Retina (tissue), 1 donor: ENCODE measurements at regions not wholly inside any gene's neighbourhood (a gene's known extent, or its start where the extent isn't known, plus 50 kb on each side); places are given as distances from the start of the nearest gene placed in this dataset.
A peak's percentile ranks its signal among the peaks of the same experiment; 100 is the strongest.

Experiments used
- DNase-seq: peaks from one replicate; pipeline ENCODE4 v3.0.0-alpha.2; 2016

DNA sequence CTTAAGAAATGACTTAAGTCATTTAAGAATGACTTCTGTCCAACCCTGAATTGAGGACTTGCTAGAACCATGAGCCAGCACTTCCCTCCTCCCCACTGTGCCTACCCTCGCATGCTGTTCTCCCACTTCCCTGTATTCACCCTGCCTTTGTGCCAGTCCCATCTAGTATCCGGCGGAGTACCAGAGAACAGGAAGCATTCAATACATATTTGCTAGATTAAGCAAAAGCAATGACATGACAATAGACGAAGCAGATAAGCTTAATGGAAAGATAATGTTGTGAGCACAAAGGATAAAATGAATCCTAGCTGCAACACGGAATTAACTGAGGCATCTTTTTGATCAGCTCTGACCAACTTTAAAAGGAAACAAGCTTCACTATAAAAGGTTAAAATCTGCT, 328.5 kb downstream of the TDRD15 start:
- DNase-seq: no peak

GRCh38 chr2:21452678-21453077, 328.9 kb downstream of the TDRD15 start:
- DNase-seq: no peak

GRCh38 chr2:21453723-21454450, 330.1 kb downstream of the TDRD15 start:
- DNase-seq: no peak

GRCh38 chr2:21454839-21455238, 331.1 kb downstream of the TDRD15 start:
- DNase-seq: no peak

- DNase-seq: no peak
These were observed 338.0 kb downstream of the TDRD15 start for GRCh38 chr2:21461754-21462240.

GRCh38 chr2:21466341-21466927, 342.7 kb downstream of the TDRD15 start:
- no peak for DNase-seq

DNA sequence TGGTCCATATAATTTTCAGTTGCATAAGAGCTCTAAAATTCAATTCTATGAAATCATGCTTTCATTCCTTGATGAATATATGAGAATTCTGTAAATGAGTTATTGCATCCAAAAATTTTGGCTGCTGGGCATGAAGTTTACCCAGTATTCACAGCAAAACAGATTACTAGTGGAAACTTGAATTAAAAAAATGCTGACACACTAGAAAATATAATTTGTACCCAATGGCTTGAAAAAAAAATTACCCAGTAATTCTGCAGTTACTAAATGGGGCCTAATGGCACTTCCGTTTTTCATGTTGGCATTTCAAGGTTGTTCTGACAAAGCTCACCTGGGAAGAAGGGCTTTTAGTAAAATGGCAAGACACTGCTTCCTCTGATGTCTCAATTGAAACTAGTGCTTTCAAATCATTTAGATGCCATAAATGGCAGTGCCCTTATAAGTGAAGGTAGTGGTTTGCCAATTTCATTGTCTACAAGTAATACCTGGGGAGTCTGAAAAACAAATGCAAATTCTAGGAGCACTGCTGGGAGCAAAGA, 343.6 kb downstream of the TDRD15 start:
- no peak for DNase-seq

- no peak for DNase-seq
These were observed 344.1 kb downstream of the TDRD15 start for GRCh38 chr2:21467910-21468309.

DNA sequence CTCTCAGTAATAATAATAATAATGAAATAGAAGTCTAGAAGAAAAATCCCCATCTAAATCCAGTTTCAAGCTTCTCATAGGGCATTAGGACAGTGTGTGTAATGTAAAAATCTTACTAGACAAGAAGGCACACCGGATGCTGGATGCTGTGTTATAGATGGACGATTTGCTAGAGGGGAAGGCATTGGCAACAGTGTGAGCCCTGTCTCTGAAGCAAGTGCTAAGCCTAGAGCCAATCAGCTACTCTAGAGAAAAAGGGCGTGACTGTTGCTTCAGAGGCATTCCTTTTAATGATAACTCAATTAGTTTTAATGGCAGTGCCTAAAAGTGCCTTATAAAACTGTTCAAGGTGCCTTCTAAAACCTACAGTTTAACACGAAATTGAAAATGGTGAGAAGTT, 344.9 kb downstream of the TDRD15 start:
- no peak for DNase-seq

DNA sequence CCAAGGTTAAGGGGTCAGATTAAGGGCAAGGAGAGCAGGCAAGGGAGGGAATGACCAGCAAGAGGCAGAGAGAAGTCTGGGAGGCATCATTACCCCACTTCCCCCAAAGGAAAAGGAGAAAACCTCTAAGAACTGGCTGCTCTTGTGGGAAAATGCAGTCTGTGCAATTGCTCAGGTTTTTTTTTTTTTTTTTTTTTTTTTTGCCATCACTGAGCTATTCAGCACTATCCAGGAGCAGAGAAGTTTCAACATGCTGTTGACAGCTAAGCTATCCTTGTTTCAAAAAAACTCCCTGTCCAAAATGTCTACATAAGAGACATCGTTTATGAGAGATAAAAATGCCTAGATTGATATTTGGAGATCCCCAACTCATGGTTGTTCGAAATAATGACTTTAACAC, 345.4 kb downstream of the TDRD15 start:
- no peak for DNase-seq

DNA sequence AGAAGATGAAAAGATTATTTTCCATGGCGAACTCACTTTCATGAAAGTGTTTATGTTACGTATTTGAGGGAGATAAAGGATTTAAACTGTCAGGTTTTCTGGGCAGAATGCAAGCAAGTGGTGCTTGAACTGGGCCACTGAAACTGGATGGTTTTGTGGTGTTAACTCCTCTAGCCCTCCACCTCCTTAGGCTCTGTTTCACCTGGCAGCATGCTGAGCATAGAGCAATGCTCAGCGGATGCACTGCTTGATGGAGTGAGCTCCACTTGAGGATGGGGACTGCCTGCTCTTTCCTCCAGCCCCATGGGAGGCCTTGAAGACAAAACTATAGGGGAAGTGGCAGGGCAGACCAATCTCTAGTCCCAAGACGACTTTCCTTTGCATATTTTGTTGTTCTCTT, 345.8 kb downstream of the TDRD15 start:
- no peak for DNase-seq

- DNase-seq: no peak
These were observed 356.4 kb downstream of the TDRD15 start for GRCh38 chr2:21480162-21480561.

DNA sequence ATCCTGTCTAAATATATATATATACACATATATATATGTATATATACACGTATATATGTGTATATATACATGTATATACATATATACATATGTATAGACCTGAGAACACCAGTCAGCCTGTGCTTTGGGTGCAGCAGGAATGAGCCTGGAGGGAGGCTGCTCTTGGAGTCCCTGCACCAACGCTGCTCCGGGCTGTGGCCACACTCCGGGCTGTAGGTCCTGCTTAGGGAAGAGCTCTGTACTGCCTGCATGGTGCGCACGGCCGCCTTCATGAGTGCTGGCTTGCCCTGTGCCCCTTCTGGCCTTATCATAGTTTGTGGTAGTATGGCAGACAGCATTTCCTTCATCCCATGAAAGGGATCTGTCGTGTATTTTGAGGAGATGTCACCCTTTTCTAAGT, 360.9 kb downstream of the TDRD15 start:
- no peak for DNase-seq

DNA sequence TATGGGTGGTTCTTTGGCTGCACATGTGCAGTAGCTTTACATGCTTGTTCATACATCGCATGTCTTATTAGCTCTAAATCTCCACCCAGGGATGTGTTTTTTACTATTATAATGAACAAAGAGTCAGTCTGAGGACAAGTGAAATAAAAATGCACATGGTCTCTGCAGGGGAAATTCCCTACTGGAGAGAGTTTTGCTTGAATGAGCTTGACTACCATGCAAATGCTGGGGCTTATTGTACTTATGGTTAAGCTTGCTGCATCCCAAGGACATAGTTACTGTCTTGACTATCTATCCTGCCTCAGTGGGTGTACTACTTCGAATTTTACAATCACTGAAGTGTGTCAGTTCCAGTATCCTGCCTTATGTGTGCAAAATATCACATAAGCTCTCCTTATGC, 362.7 kb downstream of the TDRD15 start:
- DNase-seq: no peak

DNA sequence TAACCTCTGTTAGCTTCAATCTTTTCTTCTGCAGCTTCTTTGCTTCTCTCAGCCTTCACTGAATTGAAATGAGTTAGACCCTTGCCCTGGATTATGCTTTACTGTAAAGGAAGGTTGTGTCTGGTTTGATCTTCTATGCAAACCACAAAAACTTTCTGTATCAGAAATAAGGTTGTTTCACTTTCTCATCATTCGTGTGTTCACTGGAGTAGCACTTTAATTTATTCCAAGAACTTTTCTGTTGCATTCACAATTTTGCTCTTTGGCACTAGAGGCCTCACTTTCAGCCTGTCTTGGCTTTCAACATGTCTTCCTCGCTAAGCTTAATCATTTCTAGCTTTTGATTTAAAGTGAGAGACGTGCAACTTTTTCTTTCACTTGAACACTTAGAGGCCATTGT, 365.3 kb downstream of the TDRD15 start:
- no peak for DNase-seq

- no peak for DNase-seq
These were observed 374.2 kb downstream of the TDRD15 start for GRCh38 chr2:21498016-21498415.

- no peak for DNase-seq
These were observed 376.7 kb downstream of the TDRD15 start for GRCh38 chr2:21500401-21500945.

DNA sequence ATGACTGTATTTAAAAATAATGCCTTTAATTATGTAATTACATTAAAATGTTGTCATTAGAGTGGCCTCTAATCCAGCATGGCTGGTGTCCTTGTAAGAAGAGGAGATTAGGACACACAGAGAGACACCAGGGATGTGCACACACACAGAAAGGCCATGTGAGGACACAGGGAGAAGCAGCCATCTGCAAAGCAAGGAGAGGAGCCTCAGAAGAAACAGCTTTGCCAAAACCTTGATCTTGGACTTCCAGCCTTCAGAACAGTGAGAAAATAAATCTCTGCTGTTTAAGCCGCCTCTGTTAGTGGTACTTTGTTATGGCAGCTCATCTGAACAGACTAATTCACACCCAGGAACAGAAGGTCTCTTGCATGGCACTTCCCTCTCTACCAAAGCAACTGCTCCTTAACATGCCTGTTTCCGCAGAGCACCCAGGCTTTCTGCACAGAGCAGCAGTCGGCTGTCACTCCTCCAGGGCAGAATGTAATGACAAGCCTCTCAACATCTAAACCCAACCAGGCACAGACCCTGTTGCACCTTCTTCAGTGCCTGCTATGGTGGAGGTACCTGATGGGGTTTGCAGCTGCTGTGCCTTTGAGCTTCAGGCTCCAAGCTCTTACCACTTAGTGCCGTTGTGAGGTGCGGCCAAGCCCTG, 377.7 kb downstream of the TDRD15 start:
- peak; percentile 25 for DNase-seq

GRCh38 chr2:21515903-21516302, 392.1 kb downstream of the TDRD15 start:
- DNase-seq: no peak

- DNase-seq: peak; percentile 8
These were observed 395.6 kb downstream of the TDRD15 start for GRCh38 chr2:21519412-21519811.

DNA sequence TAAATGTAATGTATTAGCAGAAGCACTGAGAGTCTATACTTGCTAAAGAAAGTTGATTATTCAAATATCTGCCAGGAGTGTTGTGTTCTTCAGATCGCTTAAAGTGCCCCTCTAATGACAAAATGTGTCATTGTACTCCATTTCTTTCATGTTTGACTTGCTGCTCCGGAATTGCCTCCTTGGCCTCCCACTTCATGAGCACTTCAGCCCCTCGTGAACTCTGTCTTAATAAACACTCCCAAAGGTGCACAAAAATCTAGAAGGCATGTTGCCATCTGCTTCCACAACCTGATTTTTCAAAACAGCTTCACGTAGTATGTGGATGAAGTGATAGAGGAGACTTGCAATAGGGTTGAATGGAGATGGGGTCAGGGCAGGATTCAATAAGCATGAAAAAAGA, 396.1 kb downstream of the TDRD15 start:
- no peak for DNase-seq

- no peak for DNase-seq
These were observed 412.1 kb downstream of the TDRD15 start for GRCh38 chr2:21535826-21536225.

DNA sequence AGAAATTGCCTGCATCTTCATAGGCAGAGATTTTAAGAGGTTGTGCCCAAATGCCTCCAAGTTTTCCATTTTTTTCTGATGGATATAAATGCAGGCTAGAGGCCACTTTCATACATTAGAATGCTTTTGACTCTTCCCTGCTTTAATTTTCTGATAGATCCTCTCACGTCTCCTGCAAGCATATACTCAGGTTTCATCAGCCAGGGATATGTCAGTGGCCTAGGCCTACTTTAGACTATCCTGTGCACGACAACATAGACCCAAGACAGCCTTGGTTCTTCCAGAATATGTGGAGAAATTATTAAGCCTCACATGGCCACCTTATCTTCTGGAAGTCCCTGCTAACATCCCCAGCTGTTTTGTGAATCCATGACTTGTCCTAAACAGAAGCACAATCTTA, 415.9 kb downstream of the TDRD15 start:
- DNase-seq: no peak

DNA sequence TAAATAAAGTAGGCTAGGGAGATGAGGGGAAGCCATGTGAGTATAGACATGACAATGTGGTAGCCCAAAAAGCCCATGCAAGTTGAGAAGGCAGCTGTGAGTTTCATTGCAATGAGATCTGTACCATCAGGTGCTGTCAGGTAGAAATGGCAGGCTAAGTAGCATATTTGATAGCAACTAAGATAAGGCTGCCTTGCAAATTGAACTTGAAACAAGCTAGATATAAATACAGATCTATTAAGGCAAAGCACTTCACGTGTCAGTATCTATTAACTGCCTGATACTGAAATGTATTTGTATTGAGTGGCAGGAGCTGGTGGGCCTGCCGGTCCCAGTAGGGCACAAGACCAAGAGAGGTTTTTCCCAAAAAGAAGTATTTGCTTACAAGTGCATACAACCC, 419.9 kb downstream of the TDRD15 start:
- no peak for DNase-seq
